Endothelial cell (in vitro differentiated cells): ENCODE measurements at regions not wholly inside any gene's neighbourhood (a gene's known extent, or its start where the extent isn't known, plus 50 kb on each side); places are given as distances from the start of the nearest gene placed in this dataset.

Experiments
- DNase-seq: peaks from one replicate; pipeline ENCODE4 v3.0.0; 2021; ENCODE audit warnings: low spot score
- H3K27ac Mint-ChIP-seq: one replicate; pipeline ENCODE4 v1.8.0; 2021; ENCODE audit warnings: mixed read lengths, inconsistent platforms; ENCODE audit not compliant: unreplicated experiment
- H3K27me3 Mint-ChIP-seq: one replicate; pipeline ENCODE4 v1.8.0; 2021; ENCODE audit warnings: mild to moderate bottlenecking, moderate library complexity, mixed read lengths, inconsistent platforms; ENCODE audit not compliant: unreplicated experiment
- H3K36me3 Mint-ChIP-seq: one replicate; pipeline ENCODE4 v1.8.0; 2021; ENCODE audit warnings: mild to moderate bottlenecking, low read depth, mixed read lengths, inconsistent platforms; ENCODE audit not compliant: unreplicated experiment
- H3K4me1 Mint-ChIP-seq: one replicate; pipeline ENCODE4 v1.8.0; 2021; ENCODE audit warnings: mild to moderate bottlenecking, mixed read lengths, inconsistent platforms; ENCODE audit not compliant: unreplicated experiment
- H3K4me3 Mint-ChIP-seq: one replicate; pipeline ENCODE4 v1.8.0; 2021; ENCODE audit warnings: mild to moderate bottlenecking, mixed read lengths, inconsistent platforms; ENCODE audit not compliant: unreplicated experiment
- H3K9me3 Mint-ChIP-seq: one replicate; pipeline ENCODE4 v1.8.0; 2021; ENCODE audit warnings: mixed read lengths, inconsistent platforms; ENCODE audit not compliant: unreplicated experiment
- TF ChIP-seq, protein P1 (sequence below): fragments of 200-600 bp; sonication (generic); IDR thresholded peaks from one replicate; pipeline ENCODE4 v1.5.0; 2021; ENCODE audit warnings: antibody characterized with exemption; ENCODE audit not compliant: unreplicated experiment

- Mint-ChIP-seq H3K9me3 (no peaks in the 10 kb centered on the region), H3K4me3 (no peak overlapping the region), H3K36me3 (no peaks in the 10 kb centered on the region), H3K27me3 (peaks cover 2% of the 10 kb centered on the region), H3K4me1 (peaks cover 57% of the 10 kb centered on the region), H3K27ac (no peak overlapping the region)
- no peak for DNase-seq
- TF ChIP-seq, protein P1, sequence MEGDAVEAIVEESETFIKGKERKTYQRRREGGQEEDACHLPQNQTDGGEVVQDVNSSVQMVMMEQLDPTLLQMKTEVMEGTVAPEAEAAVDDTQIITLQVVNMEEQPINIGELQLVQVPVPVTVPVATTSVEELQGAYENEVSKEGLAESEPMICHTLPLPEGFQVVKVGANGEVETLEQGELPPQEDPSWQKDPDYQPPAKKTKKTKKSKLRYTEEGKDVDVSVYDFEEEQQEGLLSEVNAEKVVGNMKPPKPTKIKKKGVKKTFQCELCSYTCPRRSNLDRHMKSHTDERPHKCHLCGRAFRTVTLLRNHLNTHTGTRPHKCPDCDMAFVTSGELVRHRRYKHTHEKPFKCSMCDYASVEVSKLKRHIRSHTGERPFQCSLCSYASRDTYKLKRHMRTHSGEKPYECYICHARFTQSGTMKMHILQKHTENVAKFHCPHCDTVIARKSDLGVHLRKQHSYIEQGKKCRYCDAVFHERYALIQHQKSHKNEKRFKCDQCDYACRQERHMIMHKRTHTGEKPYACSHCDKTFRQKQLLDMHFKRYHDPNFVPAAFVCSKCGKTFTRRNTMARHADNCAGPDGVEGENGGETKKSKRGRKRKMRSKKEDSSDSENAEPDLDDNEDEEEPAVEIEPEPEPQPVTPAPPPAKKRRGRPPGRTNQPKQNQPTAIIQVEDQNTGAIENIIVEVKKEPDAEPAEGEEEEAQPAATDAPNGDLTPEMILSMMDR = no peak
Observed at GRCh38 chr3:177679568-177680471, 482.5 kb upstream of the TBL1XR1 start.

GRCh38 chr3:177680472-177680821 is 483.2 kb upstream of the TBL1XR1 start:
- TF ChIP-seq, protein P1 = no peak
- H3K4me3 Mint-ChIP-seq = no peak overlapping the region
- H3K27me3 Mint-ChIP-seq = peaks cover 2% of the 10 kb centered on the region
- no peaks in the 10 kb centered on the region for H3K36me3 Mint-ChIP-seq
- peaks cover 57% of the 10 kb centered on the region for H3K4me1 Mint-ChIP-seq
- H3K27ac Mint-ChIP-seq = no peak overlapping the region
- no peaks in the 10 kb centered on the region for H3K9me3 Mint-ChIP-seq
- DNase-seq = no peak

DNA sequence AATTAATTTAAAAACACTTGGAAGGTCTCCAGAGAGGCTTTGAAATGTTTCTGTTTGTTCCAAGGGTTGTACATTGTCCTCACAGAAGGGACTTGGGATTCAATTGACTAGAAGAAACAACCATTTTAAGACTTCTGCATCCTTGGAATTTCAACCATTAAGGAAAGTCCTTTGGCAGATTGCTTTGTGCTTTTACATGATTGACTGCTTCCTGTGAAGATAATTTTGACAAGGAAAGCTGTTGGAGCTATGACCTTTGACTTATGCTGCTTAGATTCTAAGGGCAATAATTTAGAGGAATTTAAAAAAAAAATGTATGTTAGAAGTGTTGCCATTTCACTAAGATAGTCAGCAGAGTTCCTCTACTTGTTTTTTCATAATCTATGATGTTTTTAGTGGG is 483.9 kb upstream of the TBL1XR1 start:
- Mint-ChIP-seq H3K27ac (peak overlapping the region; percentile 89), H3K9me3 (no peaks in the 10 kb centered on the region), H3K27me3 (peaks cover 2% of the 10 kb centered on the region), H3K36me3 (no peaks in the 10 kb centered on the region), H3K4me1 (peaks cover 57% of the 10 kb centered on the region), H3K4me3 (no peak overlapping the region)
- no peak for DNase-seq
- TF ChIP-seq, protein P1 = no peak

DNA sequence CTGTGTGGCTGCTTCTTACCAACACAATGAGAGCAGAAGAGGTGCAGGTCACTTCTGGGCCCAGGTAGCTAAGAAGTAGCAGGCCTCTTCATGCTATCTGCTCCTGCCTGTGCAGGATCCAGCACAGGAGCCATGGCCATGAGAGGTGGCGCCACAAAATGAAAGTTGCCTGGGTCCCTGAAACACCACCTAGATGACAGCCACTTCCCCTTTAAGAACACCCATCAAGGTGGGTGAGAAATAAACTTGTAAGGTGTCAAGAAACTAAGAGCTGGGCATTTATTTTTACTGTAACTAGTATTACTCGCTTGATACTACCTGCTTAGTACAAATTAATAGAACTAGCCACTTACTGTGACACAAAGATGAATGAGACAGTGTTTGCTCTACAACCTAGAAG is 484.6 kb upstream of the TBL1XR1 start:
- TF ChIP-seq, protein P1 = no peak
- DNase-seq = no peak
- Mint-ChIP-seq H3K36me3 (no peaks in the 10 kb centered on the region), H3K27me3 (peaks cover 2% of the 10 kb centered on the region), H3K4me1 (peaks cover 54% of the 10 kb centered on the region), H3K9me3 (no peaks in the 10 kb centered on the region), H3K4me3 (no peak overlapping the region), H3K27ac (peak overlapping the region; percentile 89)

- Mint-ChIP-seq H3K27ac (no peak overlapping the region), H3K4me3 (no peak overlapping the region), H3K4me1 (peaks cover 52% of the 10 kb centered on the region), H3K36me3 (no peaks in the 10 kb centered on the region), H3K27me3 (peaks cover 5% of the 10 kb centered on the region), H3K9me3 (no peaks in the 10 kb centered on the region)
- no peak for DNase-seq
- TF ChIP-seq, protein P1 = no peak
Observed at GRCh38 chr3:177683586-177683985, 486.3 kb upstream of the TBL1XR1 start.
